Activated T-helper 1 cell treated with anti-CD3 and anti-CD28 coated beads, Interleukin-12 subunit alpha, Interleukin-12 subunit beta, Interleukin-2, Interleukin-4 antibody, amounts not matched to agents 30 ng/mL and 10 ng/mL and 1 ng/mL, durations not matched to agents 14 hours and 24 hours and 36 hours (primary cell): ENCODE measurements at regions not wholly inside any gene's neighbourhood (a gene's known extent, or its start where the extent isn't known, plus 50 kb on each side); places are given as distances from the start of the nearest gene placed in this dataset.

Experiments used
- DNase-seq: peaks from one replicate; pipeline ENCODE4 v3.0.0; 2021; ENCODE audit warnings: low spot score
- H3K27ac Mint-ChIP-seq: one replicate; pipeline ENCODE4 v1.8.0; 2021; ENCODE audit warnings: mild to moderate bottlenecking, mixed read lengths
- H3K27me3 Mint-ChIP-seq: one replicate; pipeline ENCODE4 v1.8.0; 2022; ENCODE audit warnings: mild to moderate bottlenecking, moderate library complexity, mixed read lengths; ENCODE audit not compliant: insufficient read depth
- H3K36me3 Mint-ChIP-seq: one replicate; pipeline ENCODE4 v1.8.0; 2021; ENCODE audit warnings: low read depth, mixed read lengths
- H3K4me1 Mint-ChIP-seq: one replicate; pipeline ENCODE4 v1.8.0; 2021; ENCODE audit warnings: low read depth, mixed read lengths
- H3K4me3 Mint-ChIP-seq: one replicate; pipeline ENCODE4 v1.8.0; 2021; ENCODE audit warnings: mild to moderate bottlenecking, moderate library complexity, mixed read lengths
- H3K9me3 Mint-ChIP-seq: one replicate; pipeline ENCODE4 v1.8.0; 2021; ENCODE audit warnings: mixed read lengths
- intact Hi-C: fragments of 100-400 bp; cut with micrococcal nuclease; formaldehyde crosslinking; loops from one replicate; pipeline ENCODE4 v1.15.1; 2024

GRCh38 chr20:3325864-3326263 is 81.6 kb downstream of the DNAAF9 start:
- no peak overlapping the region for H3K27ac Mint-ChIP-seq
- no peaks in the 10 kb centered on the region for H3K27me3 Mint-ChIP-seq
- H3K36me3 Mint-ChIP-seq: no peaks in the 10 kb centered on the region
- DNase-seq: no peak
- H3K4me3 Mint-ChIP-seq: no peak overlapping the region
- H3K4me1 Mint-ChIP-seq: peaks cover 14% of the 10 kb centered on the region
- H3K9me3 Mint-ChIP-seq: no peaks in the 10 kb centered on the region
- intact Hi-C loops: no loop called here

DNA sequence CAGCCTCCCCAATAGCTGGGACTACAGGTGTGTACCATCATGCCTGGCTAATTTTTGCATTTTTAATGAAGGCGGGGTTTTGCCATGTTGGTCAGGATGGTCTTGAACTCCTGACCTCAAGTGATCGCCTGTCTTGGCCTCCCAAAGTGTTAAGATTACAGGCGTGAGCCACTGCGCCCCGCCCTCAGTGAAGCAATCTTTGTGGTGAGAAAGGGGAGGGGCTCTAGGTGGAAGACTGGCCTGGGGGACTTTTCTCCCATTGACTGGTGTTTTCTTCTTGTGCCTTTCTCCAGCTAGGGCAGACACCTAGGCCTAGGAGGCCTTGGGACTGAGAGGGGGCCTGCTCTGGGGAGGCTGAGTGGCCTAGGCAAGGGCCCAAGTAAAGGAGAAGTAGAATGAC is 84.1 kb downstream of the DNAAF9 start:
- Mint-ChIP-seq H3K9me3 (no peaks in the 10 kb centered on the region), H3K27me3 (no peaks in the 10 kb centered on the region), H3K36me3 (no peaks in the 10 kb centered on the region), H3K4me1 (peaks cover 11% of the 10 kb centered on the region), H3K27ac (no peak overlapping the region), H3K4me3 (no peak overlapping the region)
- DNase-seq: no peak
- intact Hi-C loops: no loop called here

DNA sequence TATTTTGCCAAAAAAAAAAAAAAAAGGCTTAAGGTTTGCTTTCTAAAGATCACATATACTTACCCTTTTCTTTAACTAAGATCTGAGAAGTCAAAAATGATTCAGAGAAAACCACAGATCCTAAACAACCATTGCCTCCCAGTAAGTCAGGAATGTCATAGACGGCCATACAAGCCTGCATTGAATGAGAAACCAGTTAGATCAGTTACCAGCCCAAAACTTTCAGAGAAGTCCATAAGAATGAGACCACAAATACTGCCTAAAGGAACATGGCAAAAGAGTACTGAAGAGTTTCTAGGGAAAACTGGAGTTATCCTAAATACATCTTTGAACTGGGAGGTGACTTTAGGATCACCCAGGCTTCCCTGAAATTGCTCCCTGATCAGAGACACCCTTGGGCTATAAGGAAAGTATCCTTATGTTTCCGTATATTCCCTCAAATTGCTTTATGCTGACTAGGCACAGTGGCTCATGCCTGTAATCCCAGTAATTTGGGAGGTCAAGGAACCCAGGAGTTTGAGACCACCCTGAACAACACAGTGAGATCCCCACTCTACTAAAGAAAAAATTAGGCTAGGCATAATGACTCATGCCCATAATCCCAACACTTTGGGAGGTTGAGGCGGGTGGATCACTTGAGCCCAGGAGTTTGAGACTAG is 79.4 kb upstream of the SLC4A11 start:
- H3K27me3 Mint-ChIP-seq: peaks cover 2% of the 10 kb centered on the region
- intact Hi-C loops: no loop called here
- H3K27ac Mint-ChIP-seq: no peak overlapping the region
- no peak overlapping the region for H3K4me3 Mint-ChIP-seq
- no peak for DNase-seq
- peaks cover 2% of the 10 kb centered on the region for H3K4me1 Mint-ChIP-seq
- H3K36me3 Mint-ChIP-seq: no peaks in the 10 kb centered on the region
- no peaks in the 10 kb centered on the region for H3K9me3 Mint-ChIP-seq

DNA sequence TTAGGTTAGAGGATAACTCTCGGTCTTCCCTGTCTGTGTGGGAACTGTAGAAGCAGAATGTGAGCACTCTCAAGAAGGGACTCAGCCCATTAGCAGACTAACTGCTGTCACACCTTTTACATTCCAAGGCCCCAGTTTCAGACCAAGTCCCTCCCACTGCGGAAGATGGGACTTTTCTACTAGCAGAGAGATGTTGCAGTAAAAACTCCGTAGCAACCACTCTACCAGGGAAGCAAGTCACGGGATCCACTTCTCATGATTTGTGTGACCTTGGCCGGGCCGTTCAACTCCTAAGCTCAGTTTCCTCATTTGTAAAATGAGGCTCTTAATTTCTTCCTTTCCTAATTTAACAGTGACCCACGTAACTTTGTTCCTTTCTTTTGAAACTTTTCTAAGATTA is 77.1 kb upstream of the SLC4A11 start:
- Mint-ChIP-seq H3K9me3 (no peaks in the 10 kb centered on the region), H3K4me1 (no peaks in the 10 kb centered on the region), H3K27me3 (peaks cover 2% of the 10 kb centered on the region), H3K4me3 (no peak overlapping the region), H3K36me3 (no peaks in the 10 kb centered on the region), H3K27ac (no peak overlapping the region)
- intact Hi-C loops: loop anchor here (1.0 kb wide), 3 partner anchors 98 to 262 kb away; no protein-coding TSS in a partner anchor
- no peak for DNase-seq

DNA sequence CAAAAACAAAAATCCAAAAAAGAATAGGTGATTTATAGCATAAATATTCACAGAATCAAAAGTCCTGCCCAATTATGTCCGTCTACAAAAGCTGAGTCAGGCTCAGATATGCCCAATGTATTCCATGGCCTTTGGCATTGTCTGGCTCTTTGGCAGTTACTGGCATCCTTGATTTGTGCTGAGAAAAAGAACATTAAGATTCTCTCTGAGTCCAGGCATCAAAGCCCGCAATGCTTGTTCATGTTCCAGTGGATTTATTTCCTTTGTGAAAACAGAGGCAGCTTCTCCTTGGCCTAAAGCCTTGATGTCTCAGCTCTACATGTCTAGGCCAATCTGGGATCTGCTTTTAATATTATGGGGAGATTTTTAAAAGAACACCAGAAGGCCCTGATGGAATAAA is 76.1 kb upstream of the SLC4A11 start:
- Mint-ChIP-seq H3K4me1 (no peaks in the 10 kb centered on the region), H3K36me3 (no peaks in the 10 kb centered on the region), H3K27me3 (peaks cover 3% of the 10 kb centered on the region), H3K27ac (no peak overlapping the region), H3K4me3 (no peak overlapping the region), H3K9me3 (no peaks in the 10 kb centered on the region)
- DNase-seq: no peak
- intact Hi-C loops: no loop called here

- Mint-ChIP-seq H3K27me3 (peaks cover 3% of the 10 kb centered on the region), H3K27ac (no peak overlapping the region), H3K36me3 (no peaks in the 10 kb centered on the region), H3K4me1 (no peaks in the 10 kb centered on the region), H3K4me3 (no peak overlapping the region), H3K9me3 (no peaks in the 10 kb centered on the region)
- no peak for DNase-seq
- intact Hi-C loops: no loop called here
These were observed 75.4 kb upstream of the SLC4A11 start for GRCh38 chr20:3314391-3314790.

DNA sequence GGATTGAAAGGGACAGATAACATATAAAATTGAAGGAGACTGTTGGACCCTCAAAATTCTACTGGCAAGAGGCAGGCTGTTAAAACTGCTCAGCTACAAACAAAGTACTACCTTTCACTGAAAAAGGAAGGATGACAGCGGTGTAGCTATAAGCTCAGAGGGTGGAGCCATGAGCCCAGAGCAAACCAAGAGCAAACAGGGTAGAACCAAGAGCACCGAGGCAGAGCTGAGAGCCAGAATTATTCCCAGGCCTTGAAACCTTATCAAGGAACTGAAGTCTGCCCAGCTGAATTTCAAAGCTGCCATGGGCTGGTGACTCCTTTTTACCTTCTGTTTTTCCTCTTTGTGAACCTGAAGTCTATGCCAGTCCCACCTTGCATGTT is 74.7 kb upstream of the SLC4A11 start:
- H3K4me1 Mint-ChIP-seq: no peaks in the 10 kb centered on the region
- H3K4me3 Mint-ChIP-seq: no peak overlapping the region
- no peaks in the 10 kb centered on the region for H3K9me3 Mint-ChIP-seq
- peaks cover 3% of the 10 kb centered on the region for H3K27me3 Mint-ChIP-seq
- no peak for DNase-seq
- H3K36me3 Mint-ChIP-seq: no peaks in the 10 kb centered on the region
- H3K27ac Mint-ChIP-seq: no peak overlapping the region
- intact Hi-C loops: no loop called here

GRCh38 chr20:3312940-3313682 is 74.1 kb upstream of the SLC4A11 start:
- Mint-ChIP-seq H3K9me3 (no peaks in the 10 kb centered on the region), H3K36me3 (no peaks in the 10 kb centered on the region), H3K27me3 (peaks cover 3% of the 10 kb centered on the region), H3K4me1 (no peaks in the 10 kb centered on the region), H3K4me3 (no peak overlapping the region), H3K27ac (no peak overlapping the region)
- intact Hi-C loops: no loop called here
- no peak for DNase-seq

GRCh38 chr20:3311623-3312022 is 72.6 kb upstream of the SLC4A11 start:
- H3K9me3 Mint-ChIP-seq: no peaks in the 10 kb centered on the region
- no peak overlapping the region for H3K4me3 Mint-ChIP-seq
- H3K27ac Mint-ChIP-seq: no peak overlapping the region
- DNase-seq: no peak
- intact Hi-C loops: no loop called here
- no peaks in the 10 kb centered on the region for H3K36me3 Mint-ChIP-seq
- no peaks in the 10 kb centered on the region for H3K4me1 Mint-ChIP-seq
- peaks cover 3% of the 10 kb centered on the region for H3K27me3 Mint-ChIP-seq

- Mint-ChIP-seq H3K4me1 (peaks cover 10% of the 10 kb centered on the region), H3K9me3 (no peaks in the 10 kb centered on the region), H3K27ac (no peak overlapping the region), H3K4me3 (no peak overlapping the region), H3K27me3 (peaks cover 3% of the 10 kb centered on the region), H3K36me3 (no peaks in the 10 kb centered on the region)
- intact Hi-C loops: no loop called here
- DNase-seq: no peak
These were observed 70.2 kb upstream of the SLC4A11 start for GRCh38 chr20:3309226-3309625.

- H3K4me3 Mint-ChIP-seq: no peak overlapping the region
- intact Hi-C loops: no loop called here
- peaks cover 1% of the 10 kb centered on the region for H3K27me3 Mint-ChIP-seq
These were observed 68.7 kb upstream of the SLC4A11 start for GRCh38 chr20:3307725-3308124.

DNA sequence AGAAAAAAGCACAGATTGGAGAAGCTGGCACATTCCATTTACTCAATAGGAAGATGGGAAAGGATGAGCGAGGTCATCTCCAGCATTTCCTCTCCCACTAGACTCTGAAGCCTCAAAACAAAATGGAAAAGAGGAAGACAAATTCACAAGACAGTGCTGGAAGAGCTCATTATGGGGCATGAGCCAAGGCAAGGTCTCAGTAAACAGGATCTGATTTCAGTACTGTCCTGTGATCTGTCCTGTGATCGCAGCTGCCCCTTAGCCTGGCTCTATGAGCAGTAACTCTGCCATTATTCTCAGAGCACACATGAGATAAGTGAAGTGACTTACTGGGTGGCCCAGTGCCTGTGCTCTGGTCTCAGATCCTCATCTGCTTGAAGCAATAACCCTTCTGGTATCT is 68.1 kb upstream of the SLC4A11 start:
- Mint-ChIP-seq H3K9me3 (no peaks in the 10 kb centered on the region), H3K27ac (no peak overlapping the region), H3K4me3 (no peak overlapping the region), H3K27me3 (peaks cover 1% of the 10 kb centered on the region), H3K36me3 (no peaks in the 10 kb centered on the region), H3K4me1 (peaks cover 10% of the 10 kb centered on the region)
- no peak for DNase-seq
- intact Hi-C loops: no loop called here

More at GRCh38 chr20:3307725-3308124, 68.7 kb upstream of the SLC4A11 start:
- Mint-ChIP-seq H3K27ac (no peak overlapping the region), H3K36me3 (no peaks in the 10 kb centered on the region), H3K9me3 (no peaks in the 10 kb centered on the region), H3K4me1 (peaks cover 10% of the 10 kb centered on the region)
- DNase-seq: no peak

DNA sequence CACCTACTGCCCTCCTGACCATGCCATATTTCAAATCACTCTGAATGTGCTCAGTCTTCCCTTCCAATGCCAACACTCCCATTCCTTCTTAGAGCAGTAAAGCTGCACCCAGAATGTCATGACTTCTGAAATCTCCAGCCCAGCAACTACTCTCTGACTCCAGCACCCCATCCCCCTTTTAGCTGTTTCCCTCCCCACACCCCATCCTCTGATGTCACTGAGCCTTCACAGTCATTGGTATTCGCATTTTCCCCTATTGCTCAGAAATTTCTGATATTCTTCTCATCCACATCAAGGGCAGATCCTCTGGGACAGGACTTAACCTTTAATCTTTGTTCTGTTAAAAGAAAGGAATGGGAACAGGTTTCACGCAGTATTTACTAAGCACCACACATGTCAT is 67.1 kb upstream of the SLC4A11 start:
- intact Hi-C loops: no loop called here
- no peak overlapping the region for H3K27ac Mint-ChIP-seq

More for the DNA sequence above, 67.1 kb upstream of the SLC4A11 start:
- Mint-ChIP-seq H3K9me3 (no peaks in the 10 kb centered on the region), H3K4me1 (peaks cover 10% of the 10 kb centered on the region), H3K36me3 (no peaks in the 10 kb centered on the region), H3K4me3 (no peak overlapping the region), H3K27me3 (peaks cover 1% of the 10 kb centered on the region)
- DNase-seq: no peak
